GM21825 (cell line): ENCODE measurements at regions not wholly inside any gene's neighbourhood (a gene's known extent, or its start where the extent isn't known, plus 50 kb on each side); places are given as distances from the start of the nearest gene placed in this dataset.
A peak's percentile ranks its signal among the peaks of the same experiment; 100 is the strongest.
"Not testable (repeated sequence)": the region's sequence is repeated elsewhere in the genome, so short reads cannot be mapped to it uniquely, and the experiment has no call there.

ENCODE experiments used
- ATAC-seq: cut with Tn5 transposase; IDR thresholded peaks from one replicate; pipeline ENCODE4 v1.9.1; 2021; ENCODE audit warnings: mild to moderate bottlenecking, moderate library complexity; ENCODE audit not compliant: unreplicated experiment

DNA sequence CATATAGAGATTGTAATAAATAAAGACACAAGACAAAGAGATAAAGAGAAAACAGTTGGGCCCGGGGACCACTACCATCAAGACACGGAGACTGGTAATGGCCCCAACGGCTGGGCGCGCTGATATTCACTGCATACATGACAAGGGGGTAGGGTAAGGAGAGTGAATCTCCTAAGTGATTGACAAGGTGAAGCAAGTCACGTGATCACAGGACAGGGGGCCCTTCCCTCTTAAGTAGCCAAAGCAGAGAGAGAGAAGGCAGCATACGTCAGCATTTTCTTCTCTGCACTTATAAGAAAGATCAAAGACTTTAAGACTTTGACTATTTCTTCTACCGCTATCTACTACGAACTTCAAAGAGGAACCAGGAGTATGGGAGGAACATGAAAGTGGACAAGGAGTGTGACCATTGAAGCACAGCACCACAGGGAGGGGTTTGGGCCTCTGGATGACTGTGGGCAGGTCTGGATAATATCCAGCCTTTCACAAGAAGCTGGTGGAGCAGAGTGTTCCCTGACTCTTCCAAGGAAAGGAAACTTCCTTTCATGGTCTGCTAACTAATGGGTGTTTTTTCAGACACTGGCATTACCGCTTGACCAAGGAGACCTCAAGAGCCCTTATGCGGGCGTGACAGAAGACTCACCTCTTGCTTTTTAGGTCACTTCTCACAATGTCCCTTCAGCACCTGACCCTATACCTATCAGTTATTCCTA is 75.6 kb downstream of the MRPL39 start:
- ATAC-seq: not testable (repeated sequence)

DNA sequence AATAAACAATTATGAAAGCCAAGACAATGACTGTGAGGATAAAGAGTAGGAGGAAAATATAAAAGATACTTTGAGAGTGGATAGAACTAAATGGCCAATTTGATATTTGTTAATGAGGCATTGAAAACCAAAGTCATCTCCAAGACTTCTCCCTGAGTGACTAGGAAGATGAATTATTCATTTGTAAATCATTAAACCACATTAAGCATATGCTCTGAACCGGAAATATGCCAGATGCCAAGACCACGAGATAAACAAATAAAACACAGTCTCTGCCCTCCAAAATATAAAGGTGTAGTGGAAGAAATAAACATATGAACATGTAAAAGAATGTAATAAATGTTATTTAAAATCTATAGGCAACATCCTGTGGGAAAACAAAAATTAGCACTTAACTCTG is 78.8 kb downstream of the MRPL39 start:
- ATAC-seq: no peak

GRCh38 chr21:25518491-25518911 is 88.8 kb downstream of the MRPL39 start:
- no peak for ATAC-seq

DNA sequence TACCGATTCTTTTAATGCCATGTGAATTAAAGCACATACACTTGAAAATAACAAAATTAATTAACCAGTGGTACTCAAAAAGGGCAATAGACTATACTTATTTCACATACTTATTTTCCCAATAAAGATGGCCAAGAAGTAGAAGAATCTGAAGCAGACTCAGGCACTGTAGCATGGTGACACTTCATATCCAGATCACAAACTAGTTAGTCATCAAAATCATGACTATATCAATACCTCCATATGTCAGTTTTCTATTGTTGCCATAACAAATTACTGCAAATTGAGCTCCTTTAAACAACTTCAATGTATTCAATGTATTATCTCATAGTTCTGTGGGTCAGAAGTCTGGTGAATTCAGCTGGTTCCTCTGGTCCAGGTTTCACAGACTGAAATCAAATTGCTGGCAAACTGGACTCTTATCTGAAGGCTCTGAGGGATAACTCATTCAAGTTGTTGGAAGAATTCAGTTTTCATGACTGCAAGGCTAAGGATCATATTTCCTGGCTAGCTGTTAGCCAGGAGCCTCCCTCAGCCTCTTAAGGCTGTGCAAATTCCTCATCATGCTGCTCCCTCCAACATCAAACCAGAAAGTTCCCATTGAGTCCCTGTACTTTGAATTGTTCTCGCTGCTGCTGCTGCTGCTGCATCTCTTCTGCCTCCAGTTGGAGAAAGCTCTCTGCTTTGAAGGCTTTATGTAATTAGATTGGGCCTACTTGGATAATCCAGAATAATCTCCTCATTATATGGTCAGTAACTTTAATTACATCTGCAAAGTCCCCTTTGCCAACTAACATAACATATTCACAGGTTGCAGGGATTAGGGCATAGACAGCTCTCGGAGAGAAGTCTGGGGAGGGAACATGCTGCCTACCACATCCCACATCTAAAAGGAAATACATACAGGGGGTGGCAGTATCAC is 91.5 kb downstream of the MRPL39 start:
- no peak for ATAC-seq

DNA sequence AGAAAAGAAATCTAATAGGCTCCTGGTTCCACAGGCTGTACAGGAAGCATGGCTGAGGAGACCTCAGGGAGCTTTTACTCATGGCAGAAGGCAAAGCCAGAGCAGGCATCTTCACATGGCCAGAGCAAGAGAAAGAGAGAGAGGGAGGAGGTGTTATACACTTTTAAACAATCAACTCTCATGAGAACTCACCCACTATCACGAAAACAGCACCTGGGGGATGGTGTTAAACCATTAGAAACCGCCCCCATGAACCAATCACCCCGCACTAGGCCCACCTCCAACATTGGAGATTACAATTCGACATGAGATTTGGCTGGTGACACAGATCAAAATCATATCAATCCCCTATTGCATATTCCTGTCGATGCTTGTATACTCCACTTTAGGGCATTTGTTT is 93.5 kb downstream of the MRPL39 start:
- no peak for ATAC-seq

GRCh38 chr21:25512095-25513081 is 94.9 kb downstream of the MRPL39 start:
- ATAC-seq: no peak

DNA sequence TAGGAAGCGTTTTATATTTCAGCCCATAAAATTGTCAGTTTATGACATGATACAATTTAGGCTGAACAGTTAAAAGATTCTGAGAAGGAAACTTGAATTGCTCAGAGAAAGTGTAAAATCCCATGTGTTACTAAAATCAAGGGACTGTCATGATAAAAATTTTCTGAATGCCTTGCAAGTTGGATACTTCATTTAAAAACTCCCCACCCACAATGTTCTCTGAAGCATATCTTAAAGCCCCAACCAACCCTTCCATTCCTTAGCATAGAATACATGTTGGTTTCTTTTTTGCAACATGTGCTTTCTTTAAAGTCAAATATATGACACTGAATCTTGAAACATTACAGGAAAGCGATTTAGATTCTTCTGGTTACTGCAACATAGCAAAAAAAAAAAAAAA is 97.4 kb downstream of the MRPL39 start:
- ATAC-seq: peak; percentile 42

DNA sequence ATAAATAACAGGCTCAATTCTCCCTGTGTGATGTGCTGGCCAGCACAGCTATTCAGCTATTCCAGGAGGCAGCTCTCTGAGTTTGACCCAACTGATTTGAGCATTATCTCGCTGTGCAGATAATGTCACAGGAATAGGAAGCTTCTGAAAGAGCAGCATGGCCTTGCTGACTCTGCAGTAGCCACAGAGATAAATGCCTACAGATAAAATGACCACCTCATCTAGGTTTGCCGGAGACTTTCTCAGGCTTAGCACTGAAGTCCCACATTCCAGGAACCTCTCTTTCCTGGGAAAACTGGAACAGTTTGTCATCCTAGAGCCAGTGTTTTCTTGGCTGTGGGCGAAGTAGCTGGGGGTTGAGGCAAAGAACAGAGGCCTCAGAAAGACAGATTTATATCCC is 98.9 kb downstream of the MRPL39 start:
- ATAC-seq: no peak

DNA sequence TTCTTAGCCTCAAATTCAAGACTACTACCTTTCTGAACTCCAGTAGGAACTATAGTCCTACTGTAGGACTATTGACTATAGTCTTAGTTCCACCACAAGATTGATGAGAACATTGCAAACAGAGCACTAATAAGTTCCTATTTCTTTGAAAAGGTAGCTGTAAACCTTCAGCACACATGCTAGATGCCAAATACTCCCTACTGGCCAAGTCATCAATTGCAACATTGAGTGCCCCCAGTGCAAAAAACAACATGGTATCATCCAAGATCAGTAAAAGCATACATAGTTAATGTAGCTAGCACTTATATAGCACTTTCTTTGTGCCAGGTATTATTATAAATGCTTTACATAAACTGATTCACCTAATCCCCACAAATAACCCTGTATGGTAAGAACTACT is 99.8 kb downstream of the MRPL39 start:
- peak; percentile 38 for ATAC-seq

DNA sequence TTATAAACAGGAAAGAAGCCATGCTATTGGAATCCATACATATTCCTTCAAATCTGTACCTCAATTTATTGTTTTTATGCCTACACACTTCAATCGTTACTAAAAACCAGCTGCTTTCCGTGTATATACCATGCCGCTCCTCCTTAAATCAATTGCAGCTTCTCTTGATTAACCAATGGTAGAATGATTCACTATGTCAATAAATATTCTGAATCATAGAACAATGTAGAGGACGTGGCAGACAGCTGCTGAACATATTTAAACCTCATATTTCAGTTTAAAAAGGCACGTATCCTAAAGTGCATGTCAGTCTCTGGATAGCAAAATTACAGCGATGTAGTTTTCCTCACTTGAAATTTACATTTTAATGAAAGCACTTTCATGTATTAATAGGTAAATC is 100.4 kb downstream of the MRPL39 start:
- ATAC-seq: no peak

- ATAC-seq: no peak
These were observed 101.0 kb downstream of the MRPL39 start for GRCh38 chr21:25506261-25506660.

DNA sequence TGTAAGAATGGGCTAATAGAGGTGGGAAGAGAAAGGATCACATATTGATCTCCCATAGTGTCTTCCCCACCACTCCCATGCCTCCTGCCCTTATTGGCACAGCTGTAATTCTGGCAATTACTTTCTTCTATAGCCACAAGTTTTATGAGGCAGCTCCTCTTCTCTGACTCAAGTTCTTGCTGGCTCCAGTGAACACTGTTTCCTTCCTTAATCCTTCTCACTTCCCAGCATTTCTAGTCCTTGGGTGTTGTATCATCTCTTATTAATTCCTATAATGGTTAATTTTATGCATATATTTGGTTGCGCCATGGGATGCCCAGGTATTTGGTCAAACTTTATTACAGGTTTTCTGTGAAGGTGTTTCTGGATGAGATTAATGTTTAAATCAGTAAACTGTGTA is 103.3 kb downstream of the MRPL39 start:
- no peak for ATAC-seq

DNA sequence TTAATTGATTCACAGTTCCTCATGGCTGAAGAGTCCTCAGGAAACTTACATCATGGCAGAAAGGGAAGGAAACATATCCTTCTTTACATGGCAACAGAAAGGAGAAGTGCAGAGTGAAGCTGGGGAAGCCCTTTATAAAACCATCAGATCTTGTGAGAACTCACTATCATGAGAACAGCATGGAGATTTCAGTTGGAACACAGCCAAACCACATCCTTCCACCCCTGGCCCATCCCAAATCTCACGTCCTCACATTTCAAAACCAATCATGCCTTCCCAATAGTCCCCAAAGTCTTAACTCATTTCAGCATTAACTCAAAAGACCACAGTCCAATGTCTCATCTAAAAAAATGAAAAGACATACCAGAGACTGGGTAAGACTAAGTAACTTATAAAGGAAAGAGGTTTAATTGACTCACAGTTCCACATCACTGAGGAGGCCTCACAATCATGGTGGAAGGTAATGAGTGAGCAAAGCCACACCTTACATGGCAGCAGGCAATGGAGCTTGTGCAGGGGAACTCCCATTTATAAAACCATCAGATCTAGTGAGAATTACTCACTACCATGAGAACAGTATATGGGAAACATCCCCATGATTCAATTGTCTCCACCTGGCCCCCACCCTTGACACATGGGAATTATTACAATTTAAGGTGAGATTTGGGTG is 105.2 kb downstream of the MRPL39 start:
- ATAC-seq: peak; percentile 60

DNA sequence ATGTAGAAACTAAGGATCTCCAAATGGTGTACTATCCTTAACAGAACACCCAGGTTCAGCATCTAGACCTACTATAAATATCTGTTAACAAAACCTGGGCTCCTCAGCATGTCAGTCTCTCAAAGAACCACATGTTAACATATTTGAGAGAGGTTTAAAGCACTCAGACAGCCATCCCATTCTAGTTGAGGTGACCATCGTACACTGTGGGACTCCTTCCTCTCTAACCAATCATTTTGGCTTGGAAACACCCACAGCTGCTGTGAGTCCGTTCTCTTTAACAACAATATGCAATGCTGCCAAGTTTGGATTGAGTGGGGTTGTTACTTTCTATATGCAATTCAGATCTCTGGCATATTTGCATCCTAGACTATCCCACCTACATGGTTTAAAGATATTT is 105.8 kb downstream of the MRPL39 start:
- peak; percentile 8 for ATAC-seq

- ATAC-seq: no peak
These were observed 106.7 kb downstream of the MRPL39 start for GRCh38 chr21:25500598-25500997.

DNA sequence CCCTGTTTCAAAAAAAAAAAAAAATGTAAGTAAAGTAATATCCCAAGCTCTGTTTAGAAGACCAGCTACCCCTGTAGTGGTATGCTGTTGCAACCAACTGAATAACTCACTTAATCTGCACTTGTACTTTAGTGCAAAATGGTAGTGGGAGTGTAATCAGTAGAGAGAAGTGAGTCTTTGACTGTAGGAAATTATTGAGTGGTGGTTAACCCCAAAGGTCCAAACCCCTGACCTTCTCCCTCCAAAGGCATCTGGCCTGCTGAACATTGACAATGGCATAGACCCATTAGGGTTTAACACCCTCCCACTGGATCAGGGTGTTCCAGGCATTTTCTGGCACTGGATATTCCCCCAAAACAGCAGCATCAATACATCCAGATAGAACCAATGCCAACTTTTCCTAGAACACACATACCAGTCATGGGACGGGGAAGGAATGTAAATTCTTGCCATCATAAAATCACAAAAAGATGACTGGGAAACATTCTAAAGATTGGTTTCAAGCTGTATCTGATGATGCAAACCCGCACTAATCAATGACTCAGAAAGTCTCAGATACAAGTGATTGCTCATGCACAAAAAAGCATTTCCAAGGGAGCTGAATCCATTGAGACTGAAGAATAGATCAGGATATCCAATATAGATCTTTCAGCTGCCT is 110.3 kb downstream of the MRPL39 start:
- ATAC-seq: peak; percentile 19

DNA sequence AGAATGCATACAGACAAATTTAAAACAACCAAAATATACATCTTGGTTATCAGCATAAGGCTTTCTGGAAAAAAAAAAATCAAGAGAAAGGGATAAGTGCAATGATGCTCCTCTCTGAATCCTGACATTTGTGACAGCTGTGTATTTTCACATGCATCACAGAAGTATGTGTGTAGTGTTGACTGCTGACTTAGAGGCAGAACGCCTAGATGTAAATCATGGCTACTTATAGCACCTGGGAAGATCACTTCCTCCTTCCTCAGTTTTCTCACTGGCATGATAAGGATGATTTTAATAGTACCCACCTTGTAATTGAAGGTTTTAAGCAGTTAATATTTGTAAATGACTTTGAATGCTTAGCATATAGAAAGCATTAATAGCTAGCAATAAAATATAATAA is 112.5 kb downstream of the MRPL39 start:
- ATAC-seq: peak; percentile 48

DNA sequence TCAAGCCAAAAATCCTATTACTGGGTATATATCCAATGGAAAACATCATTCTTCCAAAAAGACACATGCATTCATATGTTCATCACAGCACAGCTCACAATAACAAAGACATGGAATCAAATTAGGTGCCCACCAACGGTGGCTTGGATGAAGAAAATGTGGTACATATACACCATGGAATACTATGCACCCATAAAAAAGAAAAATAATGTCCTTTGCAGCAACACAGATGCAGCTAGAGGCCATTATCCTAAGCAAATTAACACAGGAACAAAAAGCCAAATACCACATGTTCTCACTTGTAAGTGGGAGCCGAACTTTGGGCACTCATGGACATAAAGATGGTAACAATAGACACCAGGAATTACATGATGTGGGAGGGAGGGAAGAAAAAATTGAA is 113.6 kb downstream of the MRPL39 start:
- ATAC-seq: no peak

GRCh38 chr21:25491267-25491666 is 116.0 kb downstream of the MRPL39 start:
- ATAC-seq: no peak

GRCh38 chr21:25490742-25491141 is 116.5 kb downstream of the MRPL39 start:
- ATAC-seq: no peak
